RWPE2 (cell line): ENCODE measurements at regions not wholly inside any gene's neighbourhood (a gene's known extent, or its start where the extent isn't known, plus 50 kb on each side); places are given as distances from the start of the nearest gene placed in this dataset.

Source experiments
- ATAC-seq: fragments of 200-7000 bp; cut with Tn5 transposase; 3 replicates; pipeline ENCODE4 v1.9.1; 2021; ENCODE audit warnings: low read depth
- DNase-seq: peaks from one replicate; pipeline ENCODE4 v3.0.0-alpha.2; 2020; ENCODE audit warnings: low spot score
- H3K27ac ChIP-seq: fragments of 450-650 bp; 2 replicates; pipeline ENCODE4 v1.5.1; 2017; ENCODE audit warnings: mild to moderate bottlenecking; ENCODE audit not compliant: poor library complexity, severe bottlenecking
- H3K27me3 ChIP-seq: fragments of 250-450 bp; sonication (Bioruptor Pico); 2 replicates; pipeline ENCODE4 v1.5.1; 2021; ENCODE audit warnings: mild to moderate bottlenecking, moderate library complexity; ENCODE audit not compliant: insufficient read depth, poor library complexity, severe bottlenecking
- H3K36me3 ChIP-seq: fragments of 250-450 bp; sonication (Bioruptor Pico); 2 replicates; pipeline ENCODE4 v1.5.1; 2020; ENCODE audit warnings: low read depth, mild to moderate bottlenecking, moderate library complexity
- H3K4me1 ChIP-seq: fragments of 250-450 bp; sonication (Bioruptor Pico); 2 replicates; pipeline ENCODE4 v1.5.1; 2021; ENCODE audit warnings: mild to moderate bottlenecking, moderate library complexity; ENCODE audit not compliant: insufficient read depth, poor library complexity, severe bottlenecking
- H3K4me3 ChIP-seq: fragments of 250-450 bp; sonication (Bioruptor Pico); 2 replicates; pipeline ENCODE4 v1.5.1; 2021; ENCODE audit warnings: mild to moderate bottlenecking, moderate library complexity; ENCODE audit not compliant: severe bottlenecking
- H3K9me3 ChIP-seq: fragments of 250-450 bp; sonication (Bioruptor Pico); 2 replicates; pipeline ENCODE4 v1.5.1; 2021; ENCODE audit warnings: mild to moderate bottlenecking, moderate library complexity; ENCODE audit not compliant: severe bottlenecking
- CTCF ChIP-seq: fragments of 450-650 bp; IDR thresholded peaks from one replicate; pipeline ENCODE4 v1.5.1; 2017; ENCODE audit warnings: mild to moderate bottlenecking, moderate library complexity; ENCODE audit not compliant: poor library complexity, severe bottlenecking

- no peak for DNase-seq
- Histone ChIP-seq H3K9me3 (no peaks in the 10 kb centered on the region), H3K36me3 (no peaks in the 10 kb centered on the region), H3K27ac (no peak overlapping the region), H3K4me3 (no peak overlapping the region), H3K27me3 (peaks cover 3% of the 10 kb centered on the region), H3K4me1 (peaks cover 4% of the 10 kb centered on the region)
- TF ChIP-seq CTCF: no peak
- ATAC-seq: no peak
Measured at GRCh38 chr5:2174538-2174937, 291.8 kb upstream of the IRX4 start.

GRCh38 chr5:2173151-2173834 lies 290.6 kb upstream of the IRX4 start:
- Histone ChIP-seq H3K4me3 (no peak overlapping the region), H3K27ac (no peak overlapping the region), H3K36me3 (no peaks in the 10 kb centered on the region), H3K9me3 (no peaks in the 10 kb centered on the region), H3K27me3 (peaks cover 8% of the 10 kb centered on the region), H3K4me1 (peaks cover 4% of the 10 kb centered on the region)
- TF ChIP-seq CTCF: no peak
- DNase-seq: no peak
- ATAC-seq: no peak

- no peak overlapping the region for H3K27ac ChIP-seq
- peaks cover 8% of the 10 kb centered on the region for H3K27me3 ChIP-seq
Measured at GRCh38 chr5:2172471-2172870, 289.7 kb upstream of the IRX4 start.

GRCh38 chr5:2170761-2171160 lies 288.0 kb upstream of the IRX4 start:
- H3K27me3 ChIP-seq: peaks cover 8% of the 10 kb centered on the region
- no peak for DNase-seq

More at GRCh38 chr5:2172471-2172870, 289.7 kb upstream of the IRX4 start:
- Histone ChIP-seq H3K4me3 (no peak overlapping the region), H3K36me3 (no peaks in the 10 kb centered on the region), H3K9me3 (no peaks in the 10 kb centered on the region), H3K4me1 (peaks cover 4% of the 10 kb centered on the region)
- DNase-seq (no peak), ATAC-seq (no peak)
- TF ChIP-seq CTCF: no peak

More at GRCh38 chr5:2170761-2171160, 288.0 kb upstream of the IRX4 start:
- Histone ChIP-seq H3K9me3 (no peaks in the 10 kb centered on the region), H3K4me1 (no peaks in the 10 kb centered on the region), H3K36me3 (no peaks in the 10 kb centered on the region), H3K27ac (no peak overlapping the region), H3K4me3 (no peak overlapping the region)
- TF ChIP-seq CTCF: no peak
- no peak for ATAC-seq
